CD4-positive, alpha-beta T cell treated with Interferon alpha-2 for 1 hour (primary cell): ENCODE measurements at regions not wholly inside any gene's neighbourhood (a gene's known extent, or its start where the extent isn't known, plus 50 kb on each side); places are given as distances from the start of the nearest gene placed in this dataset.
"Not testable (repeated sequence)": the region's sequence is repeated elsewhere in the genome, so short reads cannot be mapped to it uniquely, and the experiment has no call there.

ENCODE experiments used
- DNase-seq, 2 donors: peaks; one replicate each; pipeline ENCODE4 v3.0.0-alpha.2; 2020 to 2022

- DNase-seq = no peak
These were observed 93.2 kb downstream of the TEX29 start for GRCh38 chr13:111413407-111414187.

DNA sequence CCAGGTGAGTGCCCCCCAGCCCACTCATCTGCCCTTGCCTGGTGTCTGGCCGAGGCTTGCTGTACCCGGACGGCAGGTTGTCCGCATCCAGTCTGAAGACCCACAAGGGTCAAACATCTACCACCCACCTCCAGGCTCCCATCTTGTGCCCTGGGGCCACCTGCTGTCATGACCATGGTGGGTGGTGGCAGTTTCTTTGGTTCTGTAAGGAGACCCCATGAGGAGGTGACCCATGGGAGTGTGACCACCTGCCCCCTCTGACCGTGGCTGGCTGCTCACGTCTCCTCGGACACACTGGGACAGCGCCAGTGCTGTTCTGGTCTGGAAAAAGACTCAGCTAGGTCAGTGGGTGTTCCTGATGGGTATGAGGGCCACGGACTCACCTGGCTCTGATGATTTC, 93.9 kb downstream of the TEX29 start:
- DNase-seq = no peak

DNA sequence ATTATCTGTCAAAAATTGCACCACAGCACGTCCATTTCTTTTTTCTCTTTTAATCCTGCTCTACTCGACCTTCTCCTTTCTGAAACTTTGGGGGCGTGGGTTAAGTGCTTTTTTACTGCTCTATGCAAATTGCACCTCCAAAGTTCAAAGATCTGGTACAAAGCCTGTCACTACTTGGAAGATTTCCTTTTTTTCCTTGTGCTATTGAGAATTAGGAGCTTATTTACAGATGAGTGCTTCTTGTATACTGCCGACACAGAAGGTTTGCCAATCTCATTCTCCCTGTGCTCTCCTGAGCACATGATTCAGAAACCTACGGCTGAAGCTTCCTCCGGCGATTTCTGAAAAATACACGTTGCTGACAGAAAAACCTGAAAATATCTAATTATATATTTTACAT, 94.8 kb downstream of the TEX29 start:
- no peak for DNase-seq

DNA sequence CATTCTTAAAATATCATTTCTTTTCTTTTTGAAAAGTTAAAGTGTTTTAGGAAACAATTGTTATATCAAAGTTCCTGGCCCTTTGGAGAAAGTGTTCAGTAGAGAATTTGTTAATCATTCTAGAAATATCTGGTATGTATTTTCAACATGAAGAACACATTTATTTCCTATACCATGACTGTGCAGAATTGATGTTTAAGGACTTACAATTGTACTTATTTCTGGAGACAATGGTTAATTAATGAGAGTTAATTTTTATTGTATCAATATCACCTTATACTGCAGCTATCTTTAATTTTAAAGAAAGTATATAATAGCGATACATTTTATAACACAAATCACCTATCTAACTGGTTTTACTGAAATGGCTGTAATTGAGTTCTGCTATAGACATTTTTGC, 95.3 kb downstream of the TEX29 start:
- DNase-seq = no peak

- no peak for DNase-seq
These were observed 97.7 kb downstream of the TEX29 start for GRCh38 chr13:111418101-111418500.

DNA sequence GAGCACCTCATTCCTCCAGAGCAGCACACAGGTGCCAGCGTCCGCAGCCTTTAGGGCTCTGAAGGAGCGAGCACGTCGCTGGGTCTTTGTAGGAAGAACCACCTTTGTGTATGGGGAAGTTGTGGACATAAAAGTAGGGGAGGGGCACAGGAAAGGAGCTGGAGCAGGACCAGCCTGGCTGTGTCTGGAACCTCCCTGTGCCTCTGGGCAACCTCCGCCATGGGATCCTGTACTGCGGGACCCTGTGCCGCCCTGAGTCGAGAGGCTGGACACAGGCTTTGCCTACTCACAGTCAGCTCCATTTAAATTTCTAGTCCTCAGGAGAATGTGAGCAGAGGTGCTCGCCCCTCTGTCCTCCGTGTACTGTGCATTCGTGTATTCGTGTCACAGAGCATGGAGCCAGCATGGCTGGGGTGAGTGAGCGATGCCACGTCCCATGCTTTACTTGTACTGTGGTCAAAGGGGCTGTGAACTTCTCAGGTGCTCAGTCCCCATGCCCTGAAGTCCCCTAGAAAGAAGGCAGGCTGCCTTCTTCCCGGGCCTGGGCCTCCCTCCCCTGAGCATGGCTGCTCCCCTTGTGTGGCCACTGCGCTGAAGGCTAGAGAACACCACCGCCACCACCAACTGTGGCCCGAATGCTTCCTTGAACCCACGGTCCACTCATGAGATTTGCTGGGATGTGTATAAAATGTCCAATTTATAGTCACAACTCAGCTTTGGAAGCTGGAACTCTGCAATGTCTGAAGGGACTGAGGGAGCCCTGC, 99.9 kb downstream of the TEX29 start:
- DNase-seq = no peak

- DNase-seq = no peak
These were observed 100.8 kb downstream of the TEX29 start for GRCh38 chr13:111421216-111421615.

- no peak for DNase-seq
These were observed 101.9 kb downstream of the TEX29 start for GRCh38 chr13:111422348-111422747.

GRCh38 chr13:111423168-111423785, 102.8 kb downstream of the TEX29 start:
- no peak for DNase-seq

DNA sequence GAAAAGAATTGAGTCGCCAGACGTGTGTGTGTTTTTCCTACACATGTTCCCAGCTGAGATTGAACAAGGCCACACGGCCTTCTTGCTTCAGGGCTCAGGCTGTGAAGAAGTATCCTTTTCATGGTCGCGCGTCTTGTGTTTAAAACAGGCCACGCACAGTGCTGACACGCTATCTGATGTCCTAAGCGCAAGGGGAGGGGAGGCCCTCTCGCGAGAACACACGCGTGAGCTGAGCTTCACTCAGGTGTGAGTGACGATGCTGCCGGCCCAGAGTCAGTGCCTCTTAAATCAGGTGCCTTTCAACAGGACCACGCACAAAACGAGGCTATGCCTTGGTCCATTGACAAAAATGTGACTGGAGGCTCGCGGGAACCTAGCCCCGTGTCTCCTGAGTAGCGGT, 103.7 kb downstream of the TEX29 start:
- DNase-seq = no peak

- DNase-seq = no peak
These were observed 104.9 kb downstream of the TEX29 start for GRCh38 chr13:111425326-111425725.

GRCh38 chr13:111429064-111429558, 108.7 kb downstream of the TEX29 start:
- peak in 1 of 2 donors; percentile 8 for DNase-seq

GRCh38 chr13:111431206-111431605, 110.8 kb downstream of the TEX29 start:
- no peak for DNase-seq

GRCh38 chr13:111434578-111435159, 114.2 kb downstream of the TEX29 start:
- no peak for DNase-seq

- no peak for DNase-seq
These were observed 116.0 kb downstream of the TEX29 start for GRCh38 chr13:111436446-111436845.

GRCh38 chr13:111437417-111437816, 117.0 kb downstream of the TEX29 start:
- no peak for DNase-seq

DNA sequence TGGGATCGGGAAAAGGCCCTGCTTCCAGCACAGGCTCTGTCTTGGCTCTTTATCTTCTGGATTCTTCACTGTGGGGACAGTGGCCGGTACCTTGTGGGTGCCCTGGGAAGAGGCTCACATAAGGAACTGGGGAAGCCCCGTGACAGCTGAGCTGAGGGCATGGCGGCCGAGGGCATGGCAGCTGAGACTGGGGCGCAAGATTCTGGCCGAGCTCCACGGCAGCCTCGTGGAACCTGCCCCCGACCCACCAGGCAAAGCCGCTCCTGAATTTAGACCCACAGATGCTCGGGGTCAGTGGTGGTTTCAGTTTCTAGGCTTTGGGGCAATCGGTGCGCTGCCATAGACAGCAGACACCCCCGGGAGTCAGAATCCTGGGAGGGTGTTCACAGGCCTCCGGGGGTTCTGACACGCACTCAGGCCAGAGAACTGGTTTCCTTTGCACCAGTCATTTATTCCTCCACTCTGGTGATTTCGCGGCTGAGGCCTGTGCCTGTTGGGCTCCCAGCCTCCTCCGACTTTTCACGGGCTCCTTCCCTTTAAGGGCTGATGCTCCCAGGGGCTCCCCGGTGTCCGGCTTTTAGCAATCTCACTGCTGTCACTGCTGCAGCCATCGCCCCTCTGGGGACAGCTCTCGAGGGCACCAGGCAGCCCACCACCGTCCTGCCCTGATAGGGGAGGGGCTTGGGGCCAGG, 117.6 kb downstream of the TEX29 start:
- DNase-seq = no peak

DNA sequence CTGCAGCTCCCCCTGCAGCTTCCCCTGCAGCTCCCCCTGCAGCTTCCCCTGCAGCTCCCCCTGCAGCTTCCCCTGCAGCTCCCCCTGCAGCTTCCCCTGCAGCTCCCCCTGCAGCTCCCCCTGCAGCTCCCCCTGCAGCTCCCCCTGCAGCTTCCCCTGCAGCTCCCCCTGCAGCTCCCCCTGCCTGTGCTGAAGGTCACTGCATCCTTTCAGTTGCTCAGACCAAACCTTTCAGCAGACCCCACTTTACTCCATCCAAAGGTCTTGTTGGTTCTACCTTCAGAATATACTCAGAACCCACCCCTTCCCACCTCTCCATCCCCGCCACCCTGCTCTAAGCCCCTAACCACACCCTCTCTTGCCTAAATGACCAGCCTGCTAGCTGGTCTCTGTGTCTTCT, 120.0 kb downstream of the TEX29 start:
- DNase-seq = not testable (repeated sequence)

DNA sequence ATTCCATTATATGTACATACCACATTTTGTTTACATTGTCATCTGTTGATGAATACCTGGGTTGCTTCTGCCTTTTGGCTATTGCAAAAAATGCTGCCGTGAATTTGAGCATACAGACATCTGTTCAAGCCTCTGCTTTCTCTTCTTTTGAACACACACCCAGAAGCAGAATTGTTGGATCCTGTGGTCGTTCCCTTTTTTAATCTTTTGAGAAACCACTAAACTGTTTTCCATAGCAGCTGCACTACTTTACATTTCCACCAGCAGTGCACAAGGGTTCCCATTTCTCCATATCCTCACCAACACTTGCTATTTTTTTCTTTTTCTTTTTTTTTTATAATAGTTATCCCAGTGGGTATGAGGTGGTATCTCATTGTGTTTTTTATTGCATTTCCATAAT, 123.5 kb downstream of the TEX29 start:
- DNase-seq = no peak

DNA sequence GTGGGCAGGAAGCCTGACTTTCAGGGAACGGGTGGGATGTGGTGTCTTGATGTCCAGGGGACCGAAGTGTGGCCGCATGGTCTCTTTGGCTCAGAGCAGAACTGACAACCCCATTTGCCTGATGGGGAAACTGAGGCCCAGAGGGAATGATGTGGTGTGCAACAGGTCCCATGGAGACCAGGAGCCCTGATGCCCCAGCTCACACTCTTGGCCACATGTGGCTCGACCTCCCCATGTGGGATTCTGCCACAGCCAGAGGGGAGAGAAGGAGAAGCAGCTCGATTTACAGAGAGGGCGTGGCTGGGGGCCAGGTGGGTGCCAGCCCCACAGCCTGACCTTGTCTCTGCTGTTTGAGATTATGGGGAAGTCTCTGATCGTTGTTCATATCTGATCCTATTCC, 128.1 kb downstream of the TEX29 start:
- no peak for DNase-seq

GRCh38 chr13:111449041-111449440, 128.6 kb downstream of the TEX29 start:
- no peak for DNase-seq

DNA sequence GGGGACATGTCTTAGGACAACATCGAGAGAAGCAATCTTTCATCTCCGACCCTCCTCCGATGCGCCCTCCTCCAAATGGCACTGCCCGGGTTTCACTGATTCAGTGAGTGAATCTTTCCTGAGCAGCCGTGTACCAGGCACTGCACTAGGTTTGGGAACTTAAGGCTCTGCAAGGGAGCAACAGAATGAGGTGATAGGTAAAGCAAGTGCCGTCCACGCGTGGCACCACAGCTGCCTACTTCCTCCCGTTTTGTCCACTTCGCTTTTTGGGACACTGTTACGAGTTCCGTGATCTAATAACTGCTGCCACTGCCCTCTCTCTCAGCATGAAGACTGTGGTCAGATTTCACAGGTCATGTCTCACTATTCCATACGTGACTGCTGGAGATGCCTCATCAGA, 131.0 kb downstream of the TEX29 start:
- no peak for DNase-seq
